HG02763 (cell line): ENCODE measurements at regions not wholly inside any gene's neighbourhood (a gene's known extent, or its start where the extent isn't known, plus 50 kb on each side); places are given as distances from the start of the nearest gene placed in this dataset.
"Not testable (repeated sequence)": the region's sequence is repeated elsewhere in the genome, so short reads cannot be mapped to it uniquely, and the experiment has no call there.

Experiments used
- ATAC-seq: cut with Tn5 transposase; IDR thresholded peaks from one replicate; pipeline ENCODE4 v1.9.1; 2021; ENCODE audit warnings: mild to moderate bottlenecking, moderate library complexity; ENCODE audit not compliant: unreplicated experiment

DNA sequence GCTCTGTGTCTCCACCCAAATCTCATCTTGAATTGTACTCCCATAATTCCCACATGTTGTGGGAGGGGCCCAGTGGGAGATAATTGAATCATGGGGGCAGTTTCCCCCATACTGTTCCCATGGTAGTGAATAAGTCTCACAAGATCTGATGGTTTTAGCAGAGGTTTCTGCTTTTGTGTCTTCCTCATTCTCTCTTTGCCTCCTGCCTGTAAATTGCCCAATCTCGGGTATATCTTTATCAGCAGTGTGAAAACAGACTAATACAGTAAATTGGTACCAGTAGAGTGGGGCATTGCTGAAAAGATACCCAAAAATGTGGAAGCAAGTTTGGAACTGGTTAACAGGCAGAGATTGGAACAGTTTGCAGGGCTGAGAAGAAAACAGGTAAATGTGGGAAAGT is 278.1 kb upstream of the PCDH9 start:
- not testable (repeated sequence) for ATAC-seq

DNA sequence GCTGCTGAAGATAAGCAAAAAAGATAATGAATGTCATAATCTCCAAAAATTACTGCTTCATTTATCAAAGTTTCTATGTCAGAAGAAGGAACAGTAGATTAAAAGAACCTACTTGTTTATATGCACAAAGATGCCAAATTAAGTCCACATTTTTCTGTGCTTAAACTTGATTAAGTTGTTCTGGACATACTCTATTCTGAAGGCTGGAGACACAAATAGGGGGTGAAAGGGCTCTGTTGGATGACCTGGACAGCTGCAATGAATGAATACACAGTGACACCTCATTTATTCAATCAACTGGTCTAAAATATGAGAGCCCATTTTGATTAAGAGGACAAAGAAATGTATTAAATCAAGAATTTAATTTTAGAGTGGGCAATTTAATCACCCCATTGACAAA is 276.3 kb upstream of the PCDH9 start:
- no peak for ATAC-seq

DNA sequence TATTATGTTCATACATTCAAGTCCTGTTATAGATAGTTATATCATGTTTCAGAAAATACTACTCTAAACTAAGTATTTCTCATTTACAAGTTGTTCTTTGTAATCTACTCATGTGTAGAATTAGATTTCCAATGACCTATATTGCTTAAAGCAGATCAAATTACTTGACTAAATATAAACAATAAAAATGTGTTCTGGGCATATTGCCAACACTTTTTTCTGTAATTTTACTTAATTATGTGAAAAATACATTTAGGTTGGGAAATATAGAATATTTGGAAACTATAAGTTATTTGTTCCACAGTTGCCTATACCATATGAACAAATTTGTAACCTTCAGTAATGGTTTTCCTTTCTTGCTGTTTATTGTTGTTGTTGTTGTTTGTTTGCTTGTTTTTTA is 275.2 kb upstream of the PCDH9 start:
- ATAC-seq, result no peak

DNA sequence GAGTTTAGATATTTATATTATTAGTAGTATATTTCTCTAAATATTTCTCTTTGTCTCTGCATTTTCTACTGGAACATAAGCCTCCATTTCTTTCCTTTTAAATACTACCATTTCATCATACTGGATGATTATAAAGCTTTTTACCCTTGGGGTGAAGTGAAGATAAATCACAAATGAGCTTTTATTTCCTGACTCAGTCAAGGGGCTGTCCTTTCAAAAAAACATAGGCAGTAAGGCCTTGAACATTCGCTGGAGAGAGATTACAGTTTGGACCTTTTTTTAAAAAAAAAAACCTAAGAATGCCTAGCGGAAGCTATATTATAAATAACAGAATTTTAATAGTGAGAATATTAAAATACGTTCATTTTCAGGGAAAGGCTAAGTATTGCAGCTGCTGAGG is 268.8 kb upstream of the PCDH9 start:
- ATAC-seq, result no peak

DNA sequence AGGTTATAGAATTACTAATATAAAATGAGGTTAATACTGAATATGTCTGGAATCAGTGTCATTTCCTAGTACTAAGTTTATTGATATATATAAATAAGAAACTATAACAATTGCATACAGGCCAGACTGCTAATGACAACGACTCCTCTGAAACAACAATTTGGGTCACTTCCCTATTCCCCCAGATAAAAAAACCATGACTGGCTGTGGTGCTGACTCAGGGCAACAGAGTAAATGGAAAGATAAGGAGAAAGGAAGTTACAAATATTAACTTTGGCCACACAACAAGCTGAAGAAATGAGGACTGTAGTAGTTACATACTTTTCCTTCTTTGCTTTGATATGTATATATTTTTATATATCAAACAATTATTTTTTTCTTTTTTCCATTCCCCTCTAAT is 263.7 kb upstream of the PCDH9 start:
- no peak for ATAC-seq

DNA sequence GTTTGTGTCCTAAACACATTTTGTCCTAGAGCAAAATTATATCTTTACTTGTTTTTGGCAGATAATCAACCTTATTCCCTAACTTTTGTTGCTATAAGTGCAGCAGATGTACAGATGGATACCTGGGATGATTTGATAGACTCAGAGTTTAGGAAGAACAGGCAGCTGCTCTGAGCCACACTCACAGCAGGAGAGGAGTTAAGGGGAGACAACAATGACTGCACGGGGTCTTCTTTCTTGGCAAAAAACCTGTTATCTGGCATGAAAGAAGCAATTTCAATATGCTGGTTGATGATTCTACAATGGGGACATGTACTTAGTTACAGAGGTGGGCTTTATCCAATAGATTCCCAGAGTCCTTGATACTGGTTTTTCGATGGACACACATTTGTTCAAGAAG is 258.9 kb upstream of the PCDH9 start:
- ATAC-seq, result no peak

DNA sequence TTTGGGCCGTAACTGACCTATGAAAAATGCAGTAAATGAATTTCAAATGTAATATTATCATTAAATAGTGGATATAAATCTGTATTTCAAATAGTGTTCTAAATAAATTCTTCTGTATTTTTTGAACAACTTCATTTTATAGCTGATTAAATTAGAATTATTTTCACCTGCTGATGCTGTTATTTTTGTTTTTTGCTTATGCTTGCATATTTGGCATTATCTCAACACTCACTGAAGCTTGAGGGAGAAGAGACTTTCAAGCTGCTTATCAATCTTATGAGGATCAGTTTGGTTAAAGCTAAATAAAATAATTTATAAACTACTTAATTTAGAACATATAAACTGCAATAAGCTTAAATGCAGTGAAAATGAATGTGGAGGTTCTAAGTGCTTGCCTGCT is 251.3 kb upstream of the PCDH9 start:
- no peak for ATAC-seq

DNA sequence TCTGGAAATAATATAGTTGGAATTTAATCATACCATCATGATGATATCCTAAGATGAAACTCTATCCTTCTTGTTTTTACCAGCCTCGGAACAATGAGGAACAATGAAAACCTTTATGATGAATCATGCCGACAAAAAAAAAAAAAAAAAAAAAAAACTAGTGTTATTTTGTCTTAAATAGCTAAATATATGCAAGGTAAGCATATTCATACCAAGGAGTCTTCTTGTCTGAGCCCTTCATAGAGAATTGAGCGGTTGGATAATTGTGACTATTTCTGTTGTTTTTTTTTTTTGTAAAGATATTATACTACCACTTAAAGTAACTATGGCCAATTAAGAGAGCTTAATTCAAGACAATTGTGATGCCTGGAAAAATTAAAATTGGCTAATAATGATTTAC is 244.0 kb upstream of the PCDH9 start:
- no peak for ATAC-seq

DNA sequence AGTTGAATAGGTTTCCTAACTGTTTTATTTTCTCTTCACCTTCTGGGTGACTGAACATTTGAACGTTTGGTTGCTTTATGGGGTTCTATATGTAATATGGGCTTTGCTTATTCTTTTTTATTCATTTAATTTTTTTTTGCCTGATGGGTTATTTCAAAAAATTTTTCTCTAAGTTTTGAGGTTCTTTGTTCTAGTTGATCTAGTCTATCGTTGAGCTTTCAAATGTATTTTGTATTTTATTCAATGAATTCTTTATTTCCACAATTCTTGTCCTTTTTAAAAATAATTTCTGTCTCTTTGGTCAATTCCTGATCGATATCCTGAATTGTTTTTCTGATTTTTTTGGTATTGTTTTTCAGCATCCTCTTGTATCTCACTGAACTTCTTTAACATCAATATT is 239.5 kb upstream of the PCDH9 start:
- no peak for ATAC-seq

DNA sequence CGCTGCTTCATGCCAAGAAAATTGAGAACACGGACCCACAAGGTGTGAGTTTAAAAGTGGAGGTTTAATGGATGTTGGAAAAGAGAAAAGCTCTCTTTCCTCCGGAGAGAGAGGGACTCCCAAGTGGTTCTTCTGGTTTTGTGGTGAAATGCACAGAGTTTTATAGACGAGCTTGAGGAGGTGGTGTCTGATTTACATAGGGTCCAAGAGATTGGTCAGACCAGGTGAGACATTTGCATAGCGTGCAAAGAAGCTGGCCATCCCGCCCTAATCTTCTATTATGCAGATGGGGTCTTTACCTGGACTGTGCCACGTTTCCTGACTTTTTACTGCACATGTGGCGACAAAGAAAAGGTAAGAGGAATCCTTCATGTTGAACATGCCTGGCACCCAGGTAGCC is 236.4 kb upstream of the PCDH9 start:
- ATAC-seq, result no peak

DNA sequence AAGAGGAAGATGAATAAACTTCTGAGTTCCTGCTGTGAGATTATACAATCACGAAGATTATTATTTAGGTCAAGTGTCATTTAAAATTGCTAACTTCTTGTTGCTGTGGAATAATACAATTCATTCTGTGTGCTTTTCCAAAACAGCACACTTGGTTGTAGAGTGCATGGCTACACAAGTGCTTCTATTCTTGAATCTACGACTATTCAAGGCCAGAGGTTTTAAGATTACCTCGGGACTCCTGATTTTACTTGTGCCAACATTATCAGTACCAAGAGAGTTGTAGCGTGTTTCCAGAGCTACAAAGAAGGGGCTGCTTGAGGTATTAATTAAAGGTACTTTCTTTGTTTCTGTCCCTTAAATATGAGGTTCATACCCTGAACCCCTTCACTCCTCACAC is 234.0 kb upstream of the PCDH9 start:
- no peak for ATAC-seq

DNA sequence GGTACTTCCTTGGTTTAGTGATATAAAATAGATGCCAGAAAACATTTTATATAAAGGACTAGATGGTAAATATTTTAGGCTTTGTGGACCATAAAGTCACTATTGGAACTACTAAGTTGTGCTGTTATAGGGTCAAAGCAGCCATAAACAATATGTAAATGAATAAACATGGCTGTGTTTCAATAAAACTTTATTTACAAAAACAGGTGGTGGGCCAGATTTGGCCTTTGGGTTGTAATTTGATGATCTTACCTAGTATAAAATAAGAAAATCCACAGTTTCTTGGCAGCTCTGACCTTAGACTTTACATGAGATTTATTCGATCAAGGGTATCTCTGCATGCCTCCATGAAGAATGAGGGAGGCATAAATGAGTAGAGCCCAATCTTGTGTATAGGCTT is 232.0 kb upstream of the PCDH9 start:
- no peak for ATAC-seq

DNA sequence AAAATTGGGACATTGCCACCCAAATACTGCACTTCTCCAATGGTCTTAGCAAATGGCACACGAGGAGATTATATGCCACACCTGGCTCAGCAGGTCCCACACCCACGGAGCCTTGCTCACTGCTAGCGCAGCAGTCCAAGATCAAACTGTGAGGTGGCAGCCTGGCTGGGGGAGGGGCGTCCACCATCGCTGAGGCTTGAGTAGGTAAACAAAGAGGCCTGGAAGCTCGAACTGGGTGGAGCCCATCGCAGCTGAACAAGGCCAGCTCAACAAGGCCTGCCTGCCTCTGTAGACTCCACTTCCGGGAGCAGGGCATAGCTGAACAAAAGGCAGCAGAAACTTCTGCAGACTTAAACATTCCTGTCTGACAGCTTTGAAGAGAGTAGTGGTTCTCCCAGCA is 222.4 kb upstream of the PCDH9 start:
- not testable (repeated sequence) for ATAC-seq

DNA sequence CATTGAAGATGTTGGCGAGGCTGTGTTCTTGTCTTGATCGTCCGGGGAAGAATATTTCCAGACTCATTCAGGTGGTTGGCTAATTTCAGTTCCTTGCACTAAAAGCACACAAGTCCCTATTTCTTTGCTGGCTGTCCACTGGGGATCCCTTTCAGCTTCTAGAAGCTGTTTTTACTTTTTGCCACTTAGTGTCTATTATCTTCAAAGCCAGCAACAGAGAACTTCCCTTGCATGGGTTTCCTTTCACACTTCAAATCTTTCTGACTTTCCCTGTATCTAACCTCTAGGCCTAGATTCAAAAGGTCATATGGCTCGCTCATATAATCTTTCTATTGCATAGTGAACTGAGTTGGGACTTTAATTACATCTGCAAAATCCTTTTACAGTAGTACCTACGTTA is 215.3 kb upstream of the PCDH9 start:
- ATAC-seq, result no peak

DNA sequence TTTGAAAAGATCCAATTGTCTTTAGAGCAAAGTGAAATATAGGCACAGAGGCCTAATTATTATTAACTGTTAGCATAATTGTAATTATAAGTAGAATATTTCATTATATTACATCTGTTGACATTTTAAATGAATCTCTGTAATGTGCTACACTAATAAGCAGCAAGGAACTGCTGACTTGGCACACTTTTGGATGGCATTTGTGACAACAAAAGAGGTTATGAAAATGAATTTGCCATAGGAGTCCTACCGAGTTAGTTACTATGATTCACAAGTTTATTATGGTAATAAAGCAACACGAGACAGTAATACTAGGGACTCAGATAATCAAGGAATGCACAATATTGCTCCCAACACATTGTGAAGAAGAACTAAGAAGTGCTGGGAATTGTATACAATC is 213.8 kb upstream of the PCDH9 start:
- no peak for ATAC-seq

DNA sequence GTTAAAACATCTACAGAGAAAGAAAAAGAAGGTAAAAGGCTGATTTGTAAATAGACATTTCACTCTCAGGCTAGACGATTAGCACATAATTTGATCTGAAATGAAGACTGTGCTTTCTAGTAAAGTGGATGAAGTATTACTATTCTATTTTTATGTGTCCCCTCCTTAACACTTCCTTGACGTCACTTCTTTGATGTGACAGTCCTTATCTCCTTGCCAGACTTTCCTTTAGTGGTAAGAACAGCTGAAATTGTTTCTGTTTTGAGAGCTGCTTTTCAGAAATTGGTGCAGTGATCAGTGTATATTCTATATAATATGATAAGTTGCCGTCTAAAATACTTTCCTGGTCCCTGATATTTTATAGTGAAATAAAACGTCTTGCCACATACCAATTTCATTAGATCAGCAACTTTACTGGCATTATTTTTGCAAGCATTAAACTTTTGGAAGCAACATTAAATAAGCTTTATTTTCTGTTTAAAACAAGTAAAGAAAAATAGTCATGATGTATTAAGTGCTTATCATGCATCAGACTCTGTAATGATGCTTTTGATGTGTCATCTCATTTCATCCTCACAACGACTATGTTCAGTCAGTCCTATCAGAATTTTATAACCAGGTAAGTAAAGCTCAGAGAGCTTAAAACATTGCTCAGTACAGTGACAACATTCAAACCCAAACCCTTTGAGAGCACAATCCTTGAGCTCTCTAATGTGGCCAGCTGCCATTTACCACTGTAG is 210.3 kb upstream of the PCDH9 start:
- ATAC-seq, result no peak

DNA sequence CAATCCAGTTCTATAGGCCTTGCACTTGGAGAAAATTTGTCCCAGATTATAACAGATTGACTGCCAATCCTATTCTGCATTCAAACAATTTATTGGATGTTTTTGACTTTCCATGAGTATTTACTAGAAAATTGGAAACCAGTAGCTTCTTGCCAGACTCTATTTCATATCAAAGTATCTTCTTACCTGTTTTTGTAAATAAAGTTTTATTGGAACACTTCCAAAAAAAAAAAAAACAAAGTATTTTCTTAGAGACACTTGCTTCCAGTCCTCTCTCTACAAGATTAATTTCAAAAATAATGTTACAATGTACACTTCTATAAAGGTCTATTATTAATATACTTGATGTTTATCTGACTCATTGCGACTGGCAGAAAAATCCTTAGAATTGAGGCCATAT is 209.2 kb upstream of the PCDH9 start:
- ATAC-seq, result no peak

DNA sequence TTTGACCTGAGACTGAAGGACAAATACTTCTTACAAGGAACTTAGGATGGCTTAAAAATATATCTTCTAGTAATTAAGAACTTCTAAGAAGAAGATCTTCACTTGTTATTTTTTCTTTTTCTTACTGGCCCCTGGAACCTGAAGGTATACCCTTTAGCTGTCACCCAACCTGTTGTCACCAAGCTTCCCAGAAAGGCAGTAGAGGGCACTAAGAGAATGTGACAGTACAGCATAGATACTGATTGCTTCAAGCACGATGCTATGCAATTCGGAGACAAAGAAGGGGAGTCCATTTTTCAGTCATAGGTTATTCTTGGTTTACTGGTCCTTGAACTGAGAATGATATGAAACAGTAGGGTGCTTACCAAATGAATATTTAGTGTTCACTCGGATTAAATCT is 208.3 kb upstream of the PCDH9 start:
- ATAC-seq, result no peak

DNA sequence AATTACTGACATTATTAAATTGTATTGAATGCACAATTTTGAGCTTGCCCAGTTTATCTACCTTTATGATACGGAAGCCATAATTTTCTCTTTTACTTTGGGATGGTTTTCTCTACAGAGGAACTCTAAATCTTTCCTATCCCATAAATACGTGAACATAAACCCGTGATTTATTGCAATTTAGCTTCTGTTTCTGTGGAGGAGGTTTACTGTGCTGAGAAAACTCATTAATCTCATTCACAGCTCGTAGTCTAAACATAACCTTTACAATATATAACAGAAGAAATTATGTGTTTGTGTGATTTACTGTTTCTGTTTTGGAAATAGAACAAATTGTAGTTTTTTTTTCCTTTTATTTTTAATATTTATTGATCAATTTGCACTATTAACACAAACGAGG is 207.1 kb upstream of the PCDH9 start:
- no peak for ATAC-seq

DNA sequence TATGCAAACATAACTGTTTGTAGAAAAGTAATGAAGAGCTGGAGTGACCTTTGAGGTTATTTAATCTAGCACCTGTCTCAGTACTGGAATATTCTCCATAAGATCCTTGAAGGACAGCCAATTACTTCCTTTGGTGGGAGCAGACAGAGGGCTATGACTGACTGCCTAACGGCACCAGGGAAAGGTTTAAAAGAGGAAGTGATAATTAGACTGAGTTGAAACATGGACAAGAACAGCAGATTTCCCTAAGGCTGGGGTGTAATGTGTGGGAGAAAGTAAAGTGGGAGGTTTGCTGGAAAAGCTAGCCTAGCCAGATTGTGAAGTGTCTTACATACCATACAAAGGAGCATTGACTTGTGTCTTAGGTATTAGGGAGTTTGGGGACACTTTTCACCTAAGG is 191.3 kb upstream of the PCDH9 start:
- no peak for ATAC-seq

DNA sequence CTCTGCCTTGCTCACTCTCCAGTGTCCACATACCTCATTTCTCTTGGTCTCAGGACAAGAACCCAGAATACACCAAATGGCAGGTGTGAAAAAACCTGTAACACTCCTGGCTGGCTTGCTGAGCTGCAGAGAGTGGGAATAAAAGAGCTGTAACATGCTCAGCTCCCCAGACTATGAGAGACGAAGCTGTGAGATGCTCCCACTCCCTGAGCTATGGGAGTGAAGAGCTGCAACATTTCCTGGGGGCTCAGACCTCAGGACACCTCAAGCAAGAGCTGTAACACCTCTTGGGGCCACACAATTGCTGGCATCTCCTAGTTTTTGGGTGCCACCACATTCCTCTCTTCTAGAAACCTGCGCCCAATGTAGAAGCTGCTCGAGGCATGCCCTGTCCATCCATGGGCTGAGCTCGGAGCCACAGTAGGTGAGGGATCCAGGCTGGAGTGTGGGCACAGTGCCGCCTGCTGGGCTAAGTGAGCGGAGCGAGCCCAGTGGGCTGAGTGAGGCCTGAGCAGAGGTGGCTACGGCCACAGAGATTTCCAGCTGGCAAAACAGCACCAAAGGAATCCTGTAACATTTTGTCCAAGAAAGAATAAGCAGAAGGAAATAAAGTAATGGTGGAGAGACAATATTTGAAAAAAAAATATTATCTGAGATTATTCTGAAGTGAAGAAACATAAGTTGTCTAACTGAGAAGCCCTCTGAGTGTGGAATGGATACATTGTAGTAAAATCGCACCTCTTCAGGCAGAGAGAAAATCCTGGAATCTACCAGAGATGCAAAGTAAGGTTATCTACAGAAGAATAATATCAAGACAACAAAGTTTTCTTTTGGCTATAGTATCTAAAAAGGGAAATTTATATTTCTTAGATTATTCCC is 186.2 kb upstream of the PCDH9 start:
- peak; percentile 47 for ATAC-seq

DNA sequence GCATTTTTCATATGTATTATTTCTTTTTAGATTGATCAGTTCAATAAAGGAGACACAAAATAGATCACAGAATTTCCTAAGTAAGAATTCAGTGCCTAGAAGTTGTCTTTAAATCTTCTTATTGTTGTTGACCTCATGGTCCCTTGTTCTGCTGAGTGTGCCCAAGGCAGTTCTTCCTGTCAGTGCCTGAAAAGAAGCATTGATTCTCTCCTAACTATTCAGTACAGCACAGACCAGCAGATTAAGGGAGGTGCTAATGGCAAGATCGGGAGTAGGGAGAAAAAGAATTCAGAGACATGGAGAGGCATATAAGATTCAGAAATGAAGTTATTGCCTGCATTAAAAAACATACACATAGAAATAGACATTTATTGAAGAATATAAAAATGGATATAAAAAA is 180.5 kb upstream of the PCDH9 start:
- ATAC-seq, result no peak
